ENCODE measurements at regions not wholly inside any gene's neighbourhood (a gene's known extent, or its start where the extent isn't known, plus 50 kb on each side); places are given as distances from the start of the nearest gene placed in this dataset.

- no peak for TF ChIP-seq POLR2A (IDR thresholded peaks at IDR 0.05; ENCODE audit: low read length)
- no peak for TF ChIP-seq GATA1 (IDR thresholded peaks at IDR 0.05; ENCODE audit: low read depth, low read length)
Measured at GRCh38 chr4:138707746-138708677, 307.6 kb upstream of the NOCT start.
